Left lung (tissue), 4 donors: ENCODE measurements at regions not wholly inside any gene's neighbourhood (a gene's known extent, or its start where the extent isn't known, plus 50 kb on each side); places are given as distances from the start of the nearest gene placed in this dataset.

Experiments
- ATAC-seq: fragments of 200-7000 bp; cut with Tn5 transposase; one replicate; pipeline ENCODE4 v1.9.1; 2020; ENCODE audit warnings: moderate library complexity
- DNase-seq, 4 donors: peaks; one replicate each; pipeline ENCODE4 v3.0.0-alpha.2; 2013 to 2020
- H3K27ac ChIP-seq, 2 donors: fragments of 200-600 bp; sonication (generic) in 1 of 2; one replicate each; pipeline versions ENCODE4 v1.5.0 to v1.8.0; 2020 to 2021
- H3K27me3 ChIP-seq, 2 donors: fragments of 200-600 bp; sonication (generic) in 1 of 2; one replicate each; pipeline versions ENCODE4 v1.5.0 to v1.8.0; 2020 to 2021
- H3K36me3 ChIP-seq, 2 donors: fragments of 200-600 bp; sonication (generic) in 1 of 2; one replicate each; pipeline versions ENCODE4 v1.5.0 to v1.8.0; 2020 to 2021
- H3K4me1 ChIP-seq, 2 donors: fragments of 200-600 bp; one replicate each; pipeline ENCODE4 v1.8.0; 2021
- H3K4me3 ChIP-seq, 2 donors: fragments of 200-600 bp; sonication (generic) in 1 of 2; one replicate each; pipeline versions ENCODE4 v1.5.0 to v1.8.0; 2020 to 2021; ENCODE audit warnings: mild to moderate bottlenecking in 1 of 2
- H3K9me3 ChIP-seq, 2 donors: fragments of 200-600 bp; sonication (generic) in 1 of 2; one replicate each; pipeline versions ENCODE4 v1.5.0 to v1.8.0; 2020 to 2021
- CTCF ChIP-seq, 2 donors: fragments of 200-600 bp; sonication (generic) in 1 of 2; IDR thresholded peaks; one replicate each; pipeline versions ENCODE4 v1.5.0 to v1.8.0; 2021; ENCODE audit warnings: antibody characterized with exemption in 2 of 2
- intact Hi-C, 2 donors: fragments of 100-400 bp; cut with DNase I; formaldehyde crosslinking; loops; one replicate each; pipeline versions ENCODE4 v1.11.2 to v1.14.2; 2022
- donor health status: DM: no; HTN: yes; CAD: no.
- donor health status: DM: no; HTN: no; CAD: no.

- DNase-seq (no peak), ATAC-seq (no peak)
- peaks cover 0 to 94% of the 10 kb centered on the region in 2 donors for H3K9me3 ChIP-seq
- TF ChIP-seq CTCF (IDR thresholded peaks at IDR 0.05) = no peak
- H3K36me3 ChIP-seq = no peaks in the 10 kb centered on the region
- H3K27ac ChIP-seq = no peak overlapping the region
- no peaks in the 10 kb centered on the region for H3K4me1 ChIP-seq
- no peak overlapping the region for H3K4me3 ChIP-seq
- intact Hi-C loops = no loop called here
- no peaks in the 10 kb centered on the region for H3K27me3 ChIP-seq
Observed at GRCh38 chr19:20858218-20858617, 64.8 kb upstream of the ZNF85 start.

- Histone ChIP-seq H3K27me3 (no peaks in the 10 kb centered on the region), H3K36me3 (no peaks in the 10 kb centered on the region), H3K9me3 (peaks cover 0 to 94% of the 10 kb centered on the region in 2 donors), H3K4me1 (no peaks in the 10 kb centered on the region), H3K27ac (no peak overlapping the region), H3K4me3 (no peak overlapping the region)
- ATAC-seq (no peak), DNase-seq (no peak)
- intact Hi-C loops = no loop called here
- no peak for TF ChIP-seq CTCF (IDR thresholded peaks at IDR 0.05)
Observed at GRCh38 chr19:20858861-20859260, 64.2 kb upstream of the ZNF85 start.

GRCh38 chr19:20860339-20860738 is 62.7 kb upstream of the ZNF85 start:
- no peak for TF ChIP-seq CTCF (IDR thresholded peaks at IDR 0.05)
- Histone ChIP-seq H3K4me3 (no peak overlapping the region), H3K27ac (no peak overlapping the region), H3K27me3 (no peaks in the 10 kb centered on the region), H3K9me3 (peaks cover 0 to 94% of the 10 kb centered on the region in 2 donors), H3K36me3 (no peaks in the 10 kb centered on the region), H3K4me1 (no peaks in the 10 kb centered on the region)
- ATAC-seq (no peak), DNase-seq (peak in 1 of 4 donors; percentile 52)
- intact Hi-C loops = no loop called here

GRCh38 chr19:20863176-20863575 is 59.9 kb upstream of the ZNF85 start:
- no peaks in the 10 kb centered on the region for H3K4me1 ChIP-seq
- H3K4me3 ChIP-seq = no peak overlapping the region
- intact Hi-C loops = no loop called here
- H3K27ac ChIP-seq = no peak overlapping the region
- H3K36me3 ChIP-seq = no peaks in the 10 kb centered on the region
- ATAC-seq (no peak), DNase-seq (no peak)
- TF ChIP-seq CTCF (IDR thresholded peaks at IDR 0.05) = no peak
- no peaks in the 10 kb centered on the region for H3K27me3 ChIP-seq
- peaks cover 0 to 92% of the 10 kb centered on the region in 2 donors for H3K9me3 ChIP-seq
